Bronchial epithelial cell (primary cell): ENCODE measurements at regions not wholly inside any gene's neighbourhood (a gene's known extent, or its start where the extent isn't known, plus 50 kb on each side); places are given as distances from the start of the nearest gene placed in this dataset.

ENCODE experiments used
- DNase-seq: peaks from one replicate; pipeline ENCODE4 v3.0.0-alpha.2; 2010; ENCODE audit warnings: low read depth
- FAIRE-seq: peaks from 2 replicates; lab custom pipeline; 2011; peaks lifted over from hg19 to GRCh38; lab: Jason Lieb, UNC
- H3K27me3 ChIP-seq: 2 replicates; pipeline ENCODE4 v1.5.1; 2011; ENCODE audit warnings: low read length; ENCODE audit not compliant: control insufficient read depth, insufficient read depth
- H3K36me3 ChIP-seq: 2 replicates; pipeline ENCODE4 v1.5.1; 2011; ENCODE audit warnings: low read length; ENCODE audit not compliant: control insufficient read depth, insufficient read depth
- H3K4me3 ChIP-seq: 2 replicates; pipeline ENCODE4 v1.5.1; 2011; ENCODE audit warnings: mild to moderate bottlenecking, low read depth, low read length, control low read depth
- TF ChIP-seq, protein P1 (sequence below): IDR thresholded peaks from 2 replicates; pipeline ENCODE4 v1.5.1; 2011; ENCODE audit warnings: mild to moderate bottlenecking, moderate library complexity, low read length, control low read depth, inconsistent platforms; ENCODE audit not compliant: insufficient read depth, severe bottlenecking

- Histone ChIP-seq H3K36me3 (no peaks in the 10 kb centered on the region), H3K27me3 (no peaks in the 10 kb centered on the region), H3K4me3 (no peak overlapping the region)
- FAIRE-seq (no peak), DNase-seq (no peak)
- TF ChIP-seq, protein P1, sequence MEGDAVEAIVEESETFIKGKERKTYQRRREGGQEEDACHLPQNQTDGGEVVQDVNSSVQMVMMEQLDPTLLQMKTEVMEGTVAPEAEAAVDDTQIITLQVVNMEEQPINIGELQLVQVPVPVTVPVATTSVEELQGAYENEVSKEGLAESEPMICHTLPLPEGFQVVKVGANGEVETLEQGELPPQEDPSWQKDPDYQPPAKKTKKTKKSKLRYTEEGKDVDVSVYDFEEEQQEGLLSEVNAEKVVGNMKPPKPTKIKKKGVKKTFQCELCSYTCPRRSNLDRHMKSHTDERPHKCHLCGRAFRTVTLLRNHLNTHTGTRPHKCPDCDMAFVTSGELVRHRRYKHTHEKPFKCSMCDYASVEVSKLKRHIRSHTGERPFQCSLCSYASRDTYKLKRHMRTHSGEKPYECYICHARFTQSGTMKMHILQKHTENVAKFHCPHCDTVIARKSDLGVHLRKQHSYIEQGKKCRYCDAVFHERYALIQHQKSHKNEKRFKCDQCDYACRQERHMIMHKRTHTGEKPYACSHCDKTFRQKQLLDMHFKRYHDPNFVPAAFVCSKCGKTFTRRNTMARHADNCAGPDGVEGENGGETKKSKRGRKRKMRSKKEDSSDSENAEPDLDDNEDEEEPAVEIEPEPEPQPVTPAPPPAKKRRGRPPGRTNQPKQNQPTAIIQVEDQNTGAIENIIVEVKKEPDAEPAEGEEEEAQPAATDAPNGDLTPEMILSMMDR = no peak
Observed at GRCh38 chr11:26847459-26847858, 125.6 kb upstream of the SLC5A12 start.

GRCh38 chr11:26847977-26848376 is 126.1 kb upstream of the SLC5A12 start:
- Histone ChIP-seq H3K27me3 (no peaks in the 10 kb centered on the region), H3K36me3 (no peaks in the 10 kb centered on the region), H3K4me3 (no peak overlapping the region)
- TF ChIP-seq, protein P1 = no peak
- FAIRE-seq (no peak), DNase-seq (no peak)

GRCh38 chr11:26849036-26849435 is 127.2 kb upstream of the SLC5A12 start:
- H3K36me3 ChIP-seq = no peaks in the 10 kb centered on the region
- TF ChIP-seq, protein P1 = no peak
- no peak overlapping the region for H3K4me3 ChIP-seq
- DNase-seq (peak; percentile 6), FAIRE-seq (no peak)
- no peaks in the 10 kb centered on the region for H3K27me3 ChIP-seq

DNA sequence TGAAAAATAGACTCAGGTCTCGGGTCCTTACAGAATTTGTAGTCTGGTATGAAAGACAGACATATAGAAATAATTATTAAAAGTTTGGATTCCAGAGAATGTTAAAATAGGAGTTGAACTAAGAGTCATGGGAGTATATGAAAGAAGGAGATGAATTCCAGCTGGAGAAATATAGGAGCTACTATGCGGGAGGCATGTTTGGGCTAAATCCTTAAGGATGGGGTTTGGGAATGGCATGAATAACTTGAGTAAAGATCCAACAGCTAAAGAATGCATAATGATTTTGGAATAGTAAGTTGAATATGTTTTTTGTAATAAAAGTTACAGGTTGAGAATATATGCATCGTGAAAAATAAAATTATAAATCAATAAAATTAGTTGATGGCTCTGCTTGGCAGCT is 129.4 kb upstream of the SLC5A12 start:
- H3K27me3 ChIP-seq = no peaks in the 10 kb centered on the region
- no peak for FAIRE-seq

DNA sequence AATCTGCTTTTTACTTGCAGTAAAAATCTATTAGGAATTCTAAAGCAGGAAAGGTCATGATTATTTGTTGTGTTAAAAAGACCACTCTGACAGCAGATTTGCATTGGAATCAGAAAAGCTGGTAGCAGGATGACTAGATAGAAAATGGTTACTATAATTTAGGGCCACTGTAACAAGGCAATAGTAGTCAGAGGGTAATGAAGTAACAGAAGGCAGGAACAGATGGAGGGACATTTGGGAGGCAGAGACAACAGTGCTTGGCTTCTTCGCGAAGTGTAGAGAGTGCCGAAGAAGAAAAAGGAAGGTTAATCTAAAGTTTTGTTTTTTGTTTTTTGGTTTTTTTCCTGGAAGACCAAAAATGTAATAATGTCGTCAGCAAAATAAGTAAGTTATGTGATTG is 129.8 kb upstream of the SLC5A12 start:
- Histone ChIP-seq H3K36me3 (no peaks in the 10 kb centered on the region), H3K27me3 (no peaks in the 10 kb centered on the region), H3K4me3 (no peak overlapping the region)
- TF ChIP-seq, protein P1 = no peak
- FAIRE-seq (no peak), DNase-seq (no peak)

More for the DNA sequence above, 129.4 kb upstream of the SLC5A12 start:
- no peaks in the 10 kb centered on the region for H3K36me3 ChIP-seq
- TF ChIP-seq, protein P1 = no peak
- H3K4me3 ChIP-seq = no peak overlapping the region
- DNase-seq = no peak

- TF ChIP-seq, protein P1 = no peak
- no peak overlapping the region for H3K4me3 ChIP-seq
- no peaks in the 10 kb centered on the region for H3K36me3 ChIP-seq
- H3K27me3 ChIP-seq = no peaks in the 10 kb centered on the region
- FAIRE-seq = no peak
- no peak for DNase-seq
Observed at GRCh38 chr11:26858098-26858497, 135.8 kb upstream of the FIBIN start.
